NB4 (cell line): ENCODE measurements at regions not wholly inside any gene's neighbourhood (a gene's known extent, or its start where the extent isn't known, plus 50 kb on each side); places are given as distances from the start of the nearest gene placed in this dataset.

Source experiments
- DNase-seq: peaks from one replicate; pipeline ENCODE4 v3.0.0; 2010; ENCODE audit warnings: low read depth
- H3K4me3 ChIP-seq: one replicate; pipeline ENCODE4 v1.5.1; 2011; ENCODE audit warnings: mild to moderate bottlenecking, low read depth, low read length, moderate library complexity
- CTCF ChIP-seq: IDR thresholded peaks from one replicate; pipeline ENCODE4 v1.5.1; 2012; ENCODE audit warnings: low read depth, low read length
- MAX ChIP-seq: IDR thresholded peaks from 2 replicates; pipeline ENCODE4 v1.6.1; 2011; ENCODE audit warnings: low read depth, low read length
- MYC ChIP-seq: IDR thresholded peaks from 2 replicates; pipeline ENCODE4 v1.6.1; 2011; ENCODE audit warnings: low read depth, low read length
- POLR2A ChIP-seq: IDR thresholded peaks from 2 replicates; pipeline ENCODE4 v1.6.1; 2011; ENCODE audit warnings: mild to moderate bottlenecking; ENCODE audit not compliant: insufficient read length; ENCODE audit errors: extremely low read depth

GRCh38 chr7:110529175-110529574 is 561.8 kb upstream of the LRRN3 start:
- DNase-seq: no peak
- no peak for TF ChIP-seq CTCF
- TF ChIP-seq MAX: no peak
- no peak for TF ChIP-seq MYC
- no peak for TF ChIP-seq POLR2A
- H3K4me3 ChIP-seq: no peak overlapping the region

- DNase-seq: no peak
- TF ChIP-seq POLR2A (no peak), MAX (no peak), MYC (no peak), CTCF (no peak)
- H3K4me3 ChIP-seq: no peak overlapping the region
These were observed 559.7 kb upstream of the LRRN3 start for GRCh38 chr7:110531186-110531585.

- H3K4me3 ChIP-seq: no peak overlapping the region
- TF ChIP-seq MYC (no peak), MAX (no peak), CTCF (no peak), POLR2A (no peak)
- no peak for DNase-seq
These were observed 556.5 kb upstream of the LRRN3 start for GRCh38 chr7:110534241-110534931.

- H3K4me3 ChIP-seq: no peak overlapping the region
- DNase-seq: no peak
- no peak for TF ChIP-seq POLR2A
- no peak for TF ChIP-seq MAX
- TF ChIP-seq CTCF: no peak
- no peak for TF ChIP-seq MYC
These were observed 551.7 kb upstream of the LRRN3 start for GRCh38 chr7:110539216-110539615.

- no peak for TF ChIP-seq CTCF
- no peak for TF ChIP-seq MAX
- no peak for TF ChIP-seq POLR2A
- no peak for TF ChIP-seq MYC
- no peak for DNase-seq
- no peak overlapping the region for H3K4me3 ChIP-seq
These were observed 549.0 kb upstream of the LRRN3 start for GRCh38 chr7:110541962-110542361.

- no peak overlapping the region for H3K4me3 ChIP-seq
- DNase-seq: no peak
- TF ChIP-seq MYC (no peak), POLR2A (no peak)
These were observed 546.7 kb upstream of the LRRN3 start for GRCh38 chr7:110544194-110544593.
